ENCODE measurements at regions not wholly inside any gene's neighbourhood (a gene's known extent, or its start where the extent isn't known, plus 50 kb on each side); places are given as distances from the start of the nearest gene placed in this dataset.

- DNase-seq (ENCODE audit: low read depth), result no peak
These were observed 79.0 kb downstream of the LBH start for GRCh38 chr2:30310371-30310770.

GRCh38 chr2:30310955-30311354, 79.6 kb downstream of the LBH start:
- DNase-seq (ENCODE audit: low read depth), result no peak

- no peak for DNase-seq (ENCODE audit: low read depth)
These were observed 80.4 kb downstream of the LBH start for GRCh38 chr2:30311711-30312110.

GRCh38 chr2:30312916-30313315, 81.6 kb downstream of the LBH start:
- DNase-seq (ENCODE audit: low read depth), result no peak

- no peak for DNase-seq (ENCODE audit: low read depth)
These were observed 83.6 kb downstream of the LBH start for GRCh38 chr2:30314981-30315380.

- no peak for DNase-seq (ENCODE audit: low read depth)
These were observed 84.2 kb downstream of the LBH start for GRCh38 chr2:30315391-30316063.

GRCh38 chr2:30316408-30316807, 85.1 kb downstream of the LBH start:
- DNase-seq (ENCODE audit: low read depth), result no peak

- DNase-seq (ENCODE audit: low read depth), result no peak
These were observed 87.9 kb downstream of the LBH start for GRCh38 chr2:30318987-30319782.

GRCh38 chr2:30321466-30321865, 90.1 kb downstream of the LBH start:
- DNase-seq (ENCODE audit: low read depth), result no peak

- DNase-seq (ENCODE audit: low read depth), result no peak
These were observed 92.2 kb downstream of the LBH start for GRCh38 chr2:30323499-30323898.

GRCh38 chr2:30324245-30324908, 93.0 kb downstream of the LBH start:
- no peak for DNase-seq (ENCODE audit: low read depth)

GRCh38 chr2:30325600-30326328, 94.4 kb downstream of the LBH start:
- no peak for DNase-seq (ENCODE audit: low read depth)

- DNase-seq (ENCODE audit: low read depth), result no peak
These were observed 95.2 kb downstream of the LBH start for GRCh38 chr2:30326497-30326896.

- DNase-seq (ENCODE audit: low read depth), result no peak
These were observed 99.7 kb downstream of the LBH start for GRCh38 chr2:30331038-30331437.

- DNase-seq (ENCODE audit: low read depth), result no peak
These were observed 100.5 kb downstream of the LBH start for GRCh38 chr2:30331869-30332268.

- no peak for DNase-seq (ENCODE audit: low read depth)
These were observed 101.6 kb downstream of the LBH start for GRCh38 chr2:30332791-30333453.

GRCh38 chr2:30334762-30335363, 103.5 kb downstream of the LBH start:
- DNase-seq (ENCODE audit: low read depth), result no peak

GRCh38 chr2:30336084-30336483, 104.8 kb downstream of the LBH start:
- no peak for DNase-seq (ENCODE audit: low read depth)

GRCh38 chr2:30336978-30337841, 105.9 kb downstream of the LBH start:
- peak; percentile 17 for DNase-seq (ENCODE audit: low read depth)

GRCh38 chr2:30338475-30338874, 107.1 kb downstream of the LBH start:
- no peak for DNase-seq (ENCODE audit: low read depth)

Measured in activated T-cell treated with anti-CD3 and anti-CD28 coated beads for 1 hour (primary cell).